Activated naive CD8-positive, alpha-beta T cell treated with anti-CD3 and anti-CD28 coated beads, Interleukin-2, amount 10 ng/mL, durations not matched to agents 7 days and 5 days (primary cell): ENCODE measurements at regions not wholly inside any gene's neighbourhood (a gene's known extent, or its start where the extent isn't known, plus 50 kb on each side); places are given as distances from the start of the nearest gene placed in this dataset.

Source experiments
- ATAC-seq: fragments of 150-1000 bp; cut with Tn5 transposase; one replicate; pipeline ENCODE4 v1.10.0; 2021; ENCODE audit warnings: low read depth, moderate library complexity
- POLR2A ChIA-PET: fragments of 350-600 bp; sonication (Branson Sonifier 250); formaldehyde crosslinking; loops from one replicate; lab custom pipeline; 2021; ENCODE audit warnings: antibody characterized with exemption; lab: Charles Lee
- DNase-seq: peaks from one replicate; pipeline ENCODE4 v3.0.0; 2021
- H3K27ac Mint-ChIP-seq: one replicate; pipeline ENCODE4 v1.8.0; 2022; ENCODE audit warnings: mild to moderate bottlenecking, mixed read lengths
- H3K27me3 Mint-ChIP-seq: one replicate; pipeline ENCODE4 v1.8.0; 2022; ENCODE audit warnings: mild to moderate bottlenecking, moderate library complexity, mixed read lengths
- H3K36me3 Mint-ChIP-seq: one replicate; pipeline ENCODE4 v1.8.0; 2021; ENCODE audit warnings: mild to moderate bottlenecking, mixed read lengths
- H3K4me1 Mint-ChIP-seq: one replicate; pipeline ENCODE4 v1.8.0; 2021; ENCODE audit warnings: mixed read lengths
- H3K4me3 Mint-ChIP-seq: one replicate; pipeline ENCODE4 v1.8.0; 2022; ENCODE audit warnings: mild to moderate bottlenecking, moderate library complexity, mixed read lengths
- H3K9me3 Mint-ChIP-seq: one replicate; pipeline ENCODE4 v1.8.0; 2021; ENCODE audit warnings: mixed read lengths

- Mint-ChIP-seq H3K9me3 (no peaks in the 10 kb centered on the region), H3K4me1 (peaks cover 38% of the 10 kb centered on the region), H3K27ac (no peak overlapping the region), H3K27me3 (no peaks in the 10 kb centered on the region), H3K36me3 (peaks cover 25% of the 10 kb centered on the region), H3K4me3 (no peak overlapping the region)
- POLR2A ChIA-PET, result no interaction called here
- ATAC-seq (no peak), DNase-seq (no peak)
These were observed 68.9 kb downstream of the FAM217A start for GRCh38 chr6:4010048-4010447.

- ATAC-seq, result peak; percentile 94
- Mint-ChIP-seq H3K27me3 (no peaks in the 10 kb centered on the region), H3K4me3 (peak overlapping the region; percentile 58), H3K27ac (peak overlapping the region; percentile 71), H3K36me3 (peaks cover 25% of the 10 kb centered on the region), H3K4me1 (peaks cover 41% of the 10 kb centered on the region), H3K9me3 (no peaks in the 10 kb centered on the region)
- POLR2A ChIA-PET, result no interaction called here
- DNase-seq, result peak; percentile 39
These were observed 68.2 kb downstream of the FAM217A start for GRCh38 chr6:4010689-4011090.

GRCh38 chr6:4012826-4013225, 66.1 kb downstream of the FAM217A start:
- ATAC-seq (no peak), DNase-seq (no peak)
- H3K9me3 Mint-ChIP-seq, result no peaks in the 10 kb centered on the region
- H3K27me3 Mint-ChIP-seq, result no peaks in the 10 kb centered on the region
- peaks cover 52% of the 10 kb centered on the region for H3K4me1 Mint-ChIP-seq
- H3K4me3 Mint-ChIP-seq, result no peak overlapping the region
- no peak overlapping the region for H3K27ac Mint-ChIP-seq
- H3K36me3 Mint-ChIP-seq, result peaks cover 28% of the 10 kb centered on the region
- POLR2A ChIA-PET, result no interaction called here

GRCh38 chr6:4017058-4017739, 61.7 kb downstream of the FAM217A start:
- DNase-seq (no peak), ATAC-seq (no peak)
- Mint-ChIP-seq H3K27me3 (no peaks in the 10 kb centered on the region), H3K4me3 (peak overlapping the region; percentile 97), H3K4me1 (peaks cover 47% of the 10 kb centered on the region), H3K9me3 (no peaks in the 10 kb centered on the region), H3K27ac (peak overlapping the region; percentile 99), H3K36me3 (peaks cover 26% of the 10 kb centered on the region)
- POLR2A ChIA-PET, result interaction anchor here (0.5 to 1.8 kb wide), 6 partner anchors 9 to 994 kb away, joined by 3 to 15 read pairs (median 4); partner anchors contain the start of gene ECI2

- DNase-seq, result no peak
- no peaks in the 10 kb centered on the region for H3K27me3 Mint-ChIP-seq
- peak overlapping the region; percentile 99 for H3K27ac Mint-ChIP-seq
- H3K4me1 Mint-ChIP-seq, result peaks cover 47% of the 10 kb centered on the region
- H3K36me3 Mint-ChIP-seq, result peaks cover 21% of the 10 kb centered on the region
- peak overlapping the region; percentile 97 for H3K4me3 Mint-ChIP-seq
- H3K9me3 Mint-ChIP-seq, result no peaks in the 10 kb centered on the region
- POLR2A ChIA-PET, result interaction anchor here (0.7 to 1.8 kb wide), 7 partner anchors 9 to 994 kb away, joined by 3 to 15 read pairs (median 4); partner anchors contain the start of gene ECI2
- ATAC-seq, result peak; percentile 8
These were observed 61.1 kb downstream of the FAM217A start for GRCh38 chr6:4017834-4018170.

- ATAC-seq (peak; percentile 69), DNase-seq (peak; percentile 95)
- Mint-ChIP-seq H3K36me3 (peaks cover 19% of the 10 kb centered on the region), H3K4me1 (peaks cover 46% of the 10 kb centered on the region), H3K9me3 (no peaks in the 10 kb centered on the region), H3K27me3 (no peaks in the 10 kb centered on the region), H3K27ac (peak overlapping the region; percentile 99), H3K4me3 (peak overlapping the region; percentile 97)
- POLR2A ChIA-PET, result interaction anchor here (0.7 to 1.8 kb wide), 7 partner anchors 10 to 995 kb away, joined by 3 to 15 read pairs (median 4); partner anchors contain the start of gene ECI2
These were observed 60.6 kb downstream of the FAM217A start for GRCh38 chr6:4018171-4018923.
